Large intestine (tissue), 3 donors: ENCODE measurements at regions not wholly inside any gene's neighbourhood (a gene's known extent, or its start where the extent isn't known, plus 50 kb on each side); places are given as distances from the start of the nearest gene placed in this dataset.

Source experiments
- DNase-seq, 2 donors: peaks; one replicate each; pipeline versions ENCODE4 v3.0.0 to v3.0.0-alpha.2; 2013
- H3K27ac ChIP-seq: one replicate; pipeline ENCODE4 v1.5.1; 2013; ENCODE audit warnings: low read length
- H3K27me3 ChIP-seq: 2 replicates; pipeline ENCODE4 v1.6.1; 2013; ENCODE audit warnings: low read length; ENCODE audit not compliant: control insufficient read depth, insufficient read depth
- H3K36me3 ChIP-seq: 2 replicates; pipeline ENCODE4 v1.6.1; 2013; ENCODE audit warnings: low read length; ENCODE audit not compliant: control insufficient read depth, insufficient read depth
- H3K4me1 ChIP-seq: one replicate; pipeline ENCODE4 v1.6.1; 2013; ENCODE audit warnings: low read length; ENCODE audit not compliant: control insufficient read depth, insufficient read depth
- H3K4me3 ChIP-seq: one replicate; pipeline ENCODE4 v1.5.1; 2013; ENCODE audit warnings: low read length
- H3K9me3 ChIP-seq: one replicate; pipeline ENCODE4 v1.6.1; 2013; ENCODE audit warnings: mild to moderate bottlenecking, low read depth, low read length, moderate library complexity; ENCODE audit not compliant: control insufficient read depth
- WGBS: methylation state at CpG from one replicate; pipeline ENCODE4 v1.1.5; 2013; ENCODE audit warnings: low lambda C conversion rate; ENCODE audit not compliant: insufficient coverage; 5-methylcytosine and 5-hydroxymethylcytosine counted together

DNA sequence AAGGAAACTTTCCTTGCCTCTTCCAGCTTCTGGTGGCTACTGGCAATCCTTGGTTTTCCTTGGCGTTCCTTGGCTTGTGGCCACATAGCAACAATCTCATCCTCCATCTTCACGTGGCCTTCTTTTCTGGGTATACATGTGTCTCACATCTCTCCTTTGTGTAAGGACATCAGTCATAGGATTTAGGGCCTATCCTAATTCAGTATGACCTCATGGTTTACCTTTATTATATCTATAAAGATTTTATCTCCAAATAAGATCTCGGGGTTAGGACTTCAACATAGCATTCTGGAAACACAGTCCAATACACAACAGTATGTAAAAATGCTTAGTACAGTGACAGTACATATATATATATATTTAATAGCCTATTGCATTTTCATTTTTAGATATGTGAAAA is 58.4 kb upstream of the LRIG3 start:
- Histone ChIP-seq H3K36me3 (no peaks in the 10 kb centered on the region), H3K27ac (no peak overlapping the region), H3K27me3 (no peaks in the 10 kb centered on the region), H3K9me3 (no peaks in the 10 kb centered on the region), H3K4me1 (no peaks in the 10 kb centered on the region), H3K4me3 (no peak overlapping the region)
- no CpG with 5 or more reads among the region's 3 CpGs for WGBS
- DNase-seq, result no peak

DNA sequence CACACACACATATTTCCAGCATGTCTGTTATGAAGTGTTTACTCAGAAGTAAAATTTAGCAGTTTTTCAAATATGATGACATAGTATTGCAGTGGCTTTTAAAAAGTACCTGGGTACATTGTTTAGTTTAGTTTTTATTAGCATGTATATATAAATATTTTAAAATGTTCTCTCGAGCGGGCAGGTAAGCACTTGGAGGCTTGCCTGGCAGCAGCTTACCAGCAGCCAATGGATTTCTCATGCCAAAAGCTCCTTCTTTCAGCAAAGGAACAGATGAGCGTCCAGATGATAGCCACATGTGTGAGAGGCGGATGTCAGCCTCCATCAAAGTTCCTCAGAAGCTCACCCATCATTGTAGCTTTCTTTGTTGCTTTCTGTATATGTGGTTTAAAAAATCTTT is 57.2 kb upstream of the LRIG3 start:
- no peaks in the 10 kb centered on the region for H3K27me3 ChIP-seq
- no peaks in the 10 kb centered on the region for H3K9me3 ChIP-seq
- H3K27ac ChIP-seq, result no peak overlapping the region
- no peaks in the 10 kb centered on the region for H3K36me3 ChIP-seq
- DNase-seq, result no peak
- H3K4me1 ChIP-seq, result no peaks in the 10 kb centered on the region
- no peak overlapping the region for H3K4me3 ChIP-seq
- WGBS, result no CpG with 5 or more reads among the region's 4 CpGs

DNA sequence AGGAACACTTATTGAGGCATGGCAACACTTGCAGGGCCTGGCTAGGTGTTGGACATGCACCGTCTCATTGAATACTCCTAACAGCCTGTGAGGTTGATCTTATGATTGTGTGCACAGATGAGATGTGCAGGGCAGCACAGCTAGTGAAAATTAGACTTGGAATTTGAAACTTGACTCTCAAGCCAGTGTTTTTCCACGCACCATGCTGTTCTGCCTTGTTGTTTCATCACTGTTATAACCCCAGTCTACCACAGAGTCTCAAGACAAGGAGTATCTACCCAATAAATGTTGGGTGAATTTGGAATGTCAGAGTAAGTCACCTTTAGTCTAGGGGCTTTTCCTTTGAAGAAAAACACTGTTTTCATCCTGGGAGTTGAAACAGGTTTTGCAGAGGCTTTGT is 55.8 kb upstream of the LRIG3 start:
- Histone ChIP-seq H3K4me3 (no peak overlapping the region), H3K36me3 (no peaks in the 10 kb centered on the region), H3K9me3 (no peaks in the 10 kb centered on the region), H3K4me1 (no peaks in the 10 kb centered on the region), H3K27me3 (no peaks in the 10 kb centered on the region), H3K27ac (no peak overlapping the region)
- no peak for DNase-seq
- WGBS, result no CpG with 5 or more reads among the region's 2 CpGs
